ENCODE measurements at regions not wholly inside any gene's neighbourhood (a gene's known extent, or its start where the extent isn't known, plus 50 kb on each side); places are given as distances from the start of the nearest gene placed in this dataset.

GRCh38 chr5:58317808-58318207, 142.1 kb downstream of the PLK2 start:
- no peak for TF ChIP-seq YY1 (IDR thresholded peaks at IDR 0.05; ENCODE audit: insufficient read depth, insufficient read length)
- TF ChIP-seq ZNF274 (IDR thresholded peaks at IDR 0.05; ENCODE audit: low read depth, low read length) = no peak
